D341Med (cell line): ENCODE measurements at regions not wholly inside any gene's neighbourhood (a gene's known extent, or its start where the extent isn't known, plus 50 kb on each side); places are given as distances from the start of the nearest gene placed in this dataset.
A peak's percentile ranks its signal among the peaks of the same experiment; 100 is the strongest.

ENCODE experiments used
- DNase-seq: peaks from one replicate; pipeline ENCODE4 v3.0.0; 2012; ENCODE audit warnings: low spot score

DNA sequence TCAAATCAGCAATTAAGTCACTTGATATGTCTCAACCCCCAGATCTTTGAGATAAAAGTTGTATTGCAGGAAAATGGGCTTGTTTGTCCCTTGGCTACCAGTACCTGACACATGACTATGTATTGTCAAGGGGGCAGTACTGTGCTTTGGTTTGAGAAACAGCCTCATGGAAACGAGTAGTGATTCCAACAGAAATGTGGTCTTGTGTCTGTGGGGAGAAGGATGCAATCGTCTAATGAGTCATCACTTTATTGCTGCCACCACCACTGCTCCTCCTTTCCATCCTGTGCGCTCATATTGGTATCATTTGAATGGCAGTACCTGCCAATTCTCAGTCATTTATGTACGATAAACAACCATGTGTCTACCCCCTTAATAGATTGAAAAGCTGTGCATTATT lies 72.8 kb upstream of the ARHGAP5 start:
- DNase-seq: no peak

DNA sequence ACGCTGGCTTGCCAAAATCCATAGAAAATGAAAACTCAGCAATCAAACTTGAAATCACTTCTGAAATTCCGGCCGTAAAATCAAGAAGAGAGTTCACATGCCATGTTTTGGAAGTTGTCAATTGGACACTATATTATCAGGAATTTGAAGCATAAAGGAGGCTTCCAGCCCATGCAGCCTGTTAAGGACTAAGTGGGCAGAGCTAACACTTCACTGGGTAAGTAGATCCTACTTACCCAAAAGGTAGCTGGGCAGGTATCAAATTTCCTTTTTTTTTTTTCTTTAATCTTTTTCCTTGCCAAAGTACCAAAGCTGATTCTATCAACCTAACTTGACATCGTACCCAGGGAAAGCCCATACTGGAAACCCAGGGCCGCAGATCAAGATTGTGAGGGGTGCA lies 71.5 kb upstream of the ARHGAP5 start:
- no peak for DNase-seq

DNA sequence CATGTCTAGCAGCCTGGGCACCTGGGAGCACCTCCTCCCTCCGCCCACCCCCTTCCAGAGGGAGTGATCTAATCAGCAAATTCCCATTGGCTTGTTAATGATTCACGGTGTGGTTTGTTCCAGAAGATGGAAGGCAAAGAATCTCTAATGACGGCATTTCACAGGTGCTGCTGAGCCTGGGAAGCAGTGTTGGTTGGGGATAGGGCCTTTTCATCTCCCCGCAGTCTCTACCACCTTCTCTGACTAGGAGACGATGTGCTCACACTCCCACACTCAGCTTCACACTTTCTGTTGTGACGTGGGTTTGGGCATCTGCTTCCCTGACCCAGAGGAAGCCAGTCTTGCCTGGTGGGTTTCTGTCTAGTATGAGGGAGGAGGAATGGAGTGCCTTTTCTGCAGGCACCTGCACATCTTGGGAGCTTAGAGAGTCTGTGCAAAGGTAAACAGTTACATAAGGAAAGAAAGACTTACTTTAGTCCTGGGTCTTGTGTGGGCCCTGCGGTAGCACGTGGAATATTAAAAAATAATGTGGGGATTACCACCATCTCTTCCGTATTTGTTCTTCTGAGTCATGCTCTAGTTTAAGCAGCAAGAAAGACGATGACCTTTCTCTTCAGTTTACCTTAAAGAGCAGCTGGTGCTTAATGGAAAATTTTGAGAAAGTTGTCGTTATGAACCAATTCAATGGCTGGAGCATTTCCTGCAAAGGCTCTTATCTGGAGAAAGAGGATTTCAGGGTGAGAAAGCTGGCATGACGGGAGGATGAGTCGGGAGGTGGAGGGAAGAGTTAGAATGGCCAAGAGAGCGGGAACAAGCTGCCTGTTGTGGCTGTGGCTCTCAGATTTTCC lies 70.6 kb upstream of the ARHGAP5 start:
- no peak for DNase-seq

DNA sequence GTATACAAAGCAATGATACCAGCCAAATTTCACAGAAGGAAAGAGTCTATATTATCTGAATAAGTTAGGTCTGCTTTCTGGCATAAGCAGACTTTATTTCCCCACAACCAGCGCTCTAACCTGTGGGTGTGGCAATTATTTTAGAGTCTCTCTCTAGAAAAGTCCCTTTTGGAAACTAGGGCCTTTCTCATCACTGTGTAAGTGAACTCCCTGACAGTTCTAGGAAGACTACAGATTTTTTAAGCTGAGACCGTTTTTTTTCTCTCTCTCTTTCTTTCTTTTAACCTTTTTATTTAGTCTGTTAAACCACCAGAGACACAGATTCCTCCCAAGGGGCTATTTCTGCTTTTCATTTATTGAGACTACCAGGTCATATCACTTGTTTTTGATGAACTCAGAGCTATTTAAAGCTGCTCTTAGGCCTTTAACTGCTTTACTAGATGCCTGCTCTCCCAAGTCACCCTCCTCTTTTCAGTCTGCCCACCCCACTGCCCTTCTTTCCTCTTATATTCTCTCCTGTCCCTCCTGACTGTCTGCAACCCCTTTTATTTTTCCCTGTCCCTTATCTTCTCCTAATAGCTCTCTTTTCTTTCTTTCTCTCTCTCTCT lies 69.2 kb upstream of the ARHGAP5 start:
- no peak for DNase-seq

DNA sequence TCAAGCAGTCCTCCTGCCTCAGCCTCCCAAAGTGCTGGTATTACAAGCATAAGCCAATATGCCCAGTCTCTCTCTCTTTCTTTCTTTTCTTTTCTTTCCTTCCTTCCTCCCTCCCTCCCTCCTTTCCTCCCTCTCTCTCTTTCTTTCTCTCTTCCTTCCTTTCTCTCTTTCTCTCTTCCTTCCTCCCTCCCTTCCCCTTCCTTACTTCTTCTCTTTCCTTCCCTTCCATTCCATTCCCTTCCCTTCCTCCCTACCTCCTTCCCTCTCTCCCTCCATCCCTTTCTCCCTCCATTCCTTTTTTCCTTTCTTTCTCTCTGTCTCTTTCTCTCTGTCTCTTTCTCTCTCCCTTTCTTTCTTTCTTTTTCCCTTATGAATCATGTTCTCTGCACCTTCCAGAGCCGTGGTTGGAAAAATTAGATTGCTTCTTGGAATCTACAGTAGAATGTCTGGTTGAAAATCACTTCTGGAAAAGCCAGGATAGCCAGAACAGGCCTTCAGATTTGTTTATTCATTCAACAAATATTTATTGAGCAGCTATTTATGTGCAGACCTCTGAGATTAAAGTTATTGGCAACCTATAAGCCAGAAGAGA lies 68.4 kb upstream of the ARHGAP5 start:
- no peak for DNase-seq

DNA sequence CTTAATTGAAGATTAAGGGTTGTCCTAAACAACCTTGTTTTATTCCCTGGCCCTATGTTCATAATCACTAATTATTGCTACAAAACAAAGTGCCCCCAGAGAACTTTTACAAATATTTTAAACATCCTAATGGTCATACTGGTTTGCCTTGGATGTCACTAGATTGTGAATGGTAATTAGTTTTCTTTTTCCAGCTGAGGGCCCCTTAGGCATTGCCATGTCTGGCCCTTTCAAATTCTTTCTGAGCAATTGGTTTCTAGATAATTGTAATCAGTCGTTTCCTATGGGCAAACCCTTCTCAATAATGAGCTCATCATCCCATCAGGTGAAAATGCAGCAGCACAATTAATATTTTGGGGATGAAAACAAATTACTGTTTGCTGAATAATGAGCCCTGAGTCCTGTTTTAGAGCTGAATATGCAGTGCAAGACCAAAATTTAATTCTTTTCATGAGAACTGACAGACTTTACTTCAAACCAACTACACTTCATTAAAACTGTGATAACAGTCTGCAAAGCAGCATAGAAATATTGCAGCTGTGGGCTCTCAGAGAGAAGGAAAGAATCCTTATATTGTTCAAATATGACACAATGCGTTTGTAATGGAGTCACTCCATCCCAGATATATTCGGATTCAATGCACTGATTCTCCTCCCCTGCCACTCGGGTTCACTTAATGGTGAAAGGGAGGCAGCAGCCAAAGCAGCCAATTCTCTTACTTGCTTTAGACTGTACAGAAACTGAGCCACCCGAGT lies 67.7 kb upstream of the ARHGAP5 start:
- no peak for DNase-seq

DNA sequence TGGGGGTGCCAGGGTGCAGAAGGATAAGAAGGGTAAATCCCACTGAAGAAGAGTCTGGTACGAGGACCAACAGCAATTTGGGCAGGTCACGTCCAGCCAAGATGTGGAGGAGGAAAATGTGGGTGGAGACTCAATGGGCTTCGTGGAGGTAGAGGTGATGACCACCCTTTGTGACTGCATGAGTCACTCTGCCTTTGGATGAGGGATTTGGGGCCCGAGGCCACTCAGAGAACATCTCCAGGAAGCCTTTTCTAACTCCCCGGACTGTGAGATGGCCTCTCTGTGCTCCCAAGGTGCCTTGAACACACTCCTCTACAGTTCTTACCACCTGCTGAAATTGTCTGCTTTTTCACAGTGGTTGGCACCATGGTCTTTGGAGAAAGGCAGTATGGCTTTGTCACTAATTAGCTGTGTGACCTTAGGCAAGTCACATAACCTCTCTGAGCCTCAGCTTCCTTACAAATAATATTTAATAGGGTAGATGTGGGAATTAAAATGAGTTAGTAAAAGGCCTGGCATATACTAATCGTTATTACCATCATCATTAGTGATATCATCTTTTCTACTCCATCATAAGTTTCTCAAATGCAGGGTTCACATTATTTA lies 67.0 kb upstream of the ARHGAP5 start:
- DNase-seq: no peak

DNA sequence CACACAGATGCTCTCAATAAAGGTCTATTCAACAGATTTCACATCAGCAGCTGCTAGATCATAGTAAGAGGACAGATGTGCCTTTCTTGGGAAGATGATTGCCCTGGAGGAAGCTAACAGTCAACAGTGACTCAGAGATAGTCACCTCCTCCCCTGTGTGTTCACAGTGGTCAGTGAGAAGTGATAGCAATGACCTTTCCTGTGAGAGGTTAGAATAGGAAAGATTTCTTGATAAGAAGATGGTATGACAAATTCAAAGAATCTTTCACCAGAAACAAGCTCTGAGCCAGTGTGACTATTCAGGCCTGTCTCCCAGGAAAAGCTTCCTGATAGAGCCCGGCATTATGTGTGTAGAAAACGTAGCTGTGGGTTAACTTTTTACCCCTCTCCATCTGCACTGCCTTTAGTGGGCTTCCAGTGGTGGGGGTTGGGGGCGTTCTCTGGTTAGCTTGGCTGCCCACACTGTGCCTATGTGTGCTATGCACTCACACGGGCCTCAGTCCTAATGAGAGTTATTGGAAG lies 66.4 kb upstream of the ARHGAP5 start:
- no peak for DNase-seq

DNA sequence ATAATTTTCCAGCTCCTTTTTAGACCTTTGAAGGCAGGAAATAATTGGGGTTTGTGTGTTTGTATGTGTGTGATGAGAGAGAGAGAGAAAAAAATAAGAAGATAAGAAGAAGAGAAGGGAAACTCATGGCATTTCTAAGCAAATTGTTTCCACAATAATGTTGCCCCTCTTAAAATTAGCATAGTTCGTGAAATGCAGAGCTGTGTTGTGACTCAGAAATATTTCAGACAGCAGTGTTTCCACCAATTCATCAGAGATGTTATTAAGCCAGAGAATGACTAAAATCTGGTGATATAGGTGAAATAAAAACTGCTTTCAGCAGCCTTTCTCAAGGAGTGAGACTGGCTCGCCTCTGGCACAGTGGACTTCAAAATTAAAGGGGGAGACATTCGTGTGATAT lies 65.9 kb upstream of the ARHGAP5 start:
- no peak for DNase-seq

DNA sequence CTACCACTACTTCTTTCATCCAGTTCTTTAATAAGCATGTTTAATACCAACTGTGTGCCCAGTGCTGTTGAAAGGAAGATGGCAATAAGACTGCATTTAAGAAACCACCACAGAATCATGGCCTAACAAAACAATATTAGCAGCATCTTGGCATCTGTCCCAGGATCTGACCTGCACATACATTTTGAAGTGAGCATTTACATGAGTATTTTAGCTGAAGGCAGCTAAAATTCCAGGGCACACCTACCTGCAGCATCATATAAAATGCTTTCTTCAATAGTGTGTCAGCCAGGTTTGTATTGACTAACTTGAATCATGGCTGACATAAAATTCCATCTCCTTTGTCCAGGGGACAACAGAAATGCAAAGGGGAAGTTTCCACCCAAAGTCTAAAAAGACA lies 65.0 kb upstream of the ARHGAP5 start:
- DNase-seq: no peak

DNA sequence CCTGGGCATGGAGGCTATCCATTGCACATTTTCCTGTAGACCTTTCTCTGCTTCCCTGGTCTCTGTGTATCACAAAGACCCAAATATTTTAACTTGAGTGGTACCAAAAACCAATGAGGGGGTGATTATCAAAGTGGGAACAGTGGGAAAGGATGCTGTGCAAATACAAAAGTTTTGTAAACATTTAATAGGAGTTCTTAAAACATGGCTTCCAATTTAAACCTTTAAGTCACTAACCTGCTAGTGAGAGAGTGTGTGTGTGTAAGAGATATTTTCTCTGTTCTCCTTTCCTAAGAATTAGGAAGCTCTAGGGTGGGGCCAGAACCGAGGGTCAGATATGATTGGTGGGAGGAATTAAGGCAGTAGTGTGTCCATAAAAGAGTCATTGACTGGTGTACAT lies 64.5 kb upstream of the ARHGAP5 start:
- no peak for DNase-seq

DNA sequence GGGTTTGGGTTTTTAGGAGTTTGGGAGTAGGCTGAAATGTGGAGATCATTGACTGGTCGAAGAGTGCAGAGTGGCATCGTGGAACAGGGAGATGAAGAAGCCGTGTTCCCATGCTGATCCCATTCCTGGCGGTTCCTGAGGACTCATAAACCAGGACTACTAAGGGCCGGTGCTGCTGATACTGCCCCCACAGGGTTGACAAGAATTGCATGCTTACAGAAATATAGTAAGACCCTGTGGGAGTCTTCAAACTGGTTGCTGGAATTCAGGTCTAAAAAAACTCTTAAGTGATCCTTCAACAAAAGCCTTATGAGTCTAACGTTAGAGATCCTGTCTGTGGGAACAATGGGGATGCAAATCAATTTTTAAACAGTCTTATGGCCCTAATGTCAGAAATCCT lies 64.0 kb upstream of the ARHGAP5 start:
- DNase-seq: no peak

DNA sequence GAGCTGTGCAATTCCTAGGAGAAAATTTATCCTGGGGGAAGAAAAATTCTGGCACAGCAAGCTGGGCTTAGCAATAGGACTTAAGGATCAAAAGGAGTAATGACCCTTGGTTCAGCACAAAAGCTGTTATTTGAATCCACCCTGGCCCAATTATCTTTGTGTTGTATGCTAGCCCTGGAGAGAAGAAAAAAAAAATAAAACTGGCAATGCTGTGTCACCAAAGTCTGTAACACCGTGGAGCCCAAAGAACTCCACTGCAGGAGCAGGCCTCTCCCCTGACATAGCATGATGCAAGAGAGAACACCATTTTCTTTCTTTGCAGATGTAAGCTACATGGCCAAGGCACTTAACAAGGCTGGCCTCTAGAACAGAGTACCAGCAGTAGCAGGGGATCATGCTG lies 63.0 kb upstream of the ARHGAP5 start:
- no peak for DNase-seq

DNA sequence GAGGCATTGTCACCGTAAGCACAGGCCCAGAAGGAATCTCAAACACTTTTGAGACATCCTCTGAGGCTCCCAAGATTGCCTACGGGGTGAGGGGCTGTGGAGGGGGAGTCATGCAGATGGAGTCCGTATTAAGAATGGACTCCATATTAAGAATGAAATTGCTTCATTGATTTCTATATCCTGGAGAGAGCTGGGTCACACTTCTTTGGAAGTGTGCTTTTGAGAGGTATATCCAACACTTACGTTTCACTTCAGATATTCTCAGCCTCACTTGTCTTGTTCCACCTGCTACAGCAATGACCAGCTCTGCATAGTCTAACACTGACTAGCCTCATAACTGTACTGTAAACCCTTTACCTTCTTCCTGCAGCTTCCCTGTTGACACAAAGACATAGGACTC lies 62.6 kb upstream of the ARHGAP5 start:
- no peak for DNase-seq

DNA sequence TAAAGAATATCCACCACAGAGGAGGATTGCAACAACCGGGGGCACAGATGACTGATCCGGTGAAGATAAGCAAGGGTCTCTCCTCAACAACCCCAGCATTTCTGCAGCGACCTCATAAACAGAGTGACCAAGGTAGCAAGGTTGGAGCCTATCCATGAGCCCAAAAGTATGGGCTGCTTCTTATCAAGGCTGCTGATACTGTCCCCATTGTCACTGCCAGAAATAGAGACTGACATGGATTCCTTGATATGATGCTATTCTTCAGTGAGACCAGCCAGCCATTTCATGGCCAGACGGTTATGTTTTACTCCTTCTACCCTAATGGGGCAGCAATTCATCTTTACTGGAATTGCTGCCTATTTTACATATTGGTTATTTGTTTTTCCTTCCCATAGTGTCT lies 61.9 kb upstream of the ARHGAP5 start:
- no peak for DNase-seq

DNA sequence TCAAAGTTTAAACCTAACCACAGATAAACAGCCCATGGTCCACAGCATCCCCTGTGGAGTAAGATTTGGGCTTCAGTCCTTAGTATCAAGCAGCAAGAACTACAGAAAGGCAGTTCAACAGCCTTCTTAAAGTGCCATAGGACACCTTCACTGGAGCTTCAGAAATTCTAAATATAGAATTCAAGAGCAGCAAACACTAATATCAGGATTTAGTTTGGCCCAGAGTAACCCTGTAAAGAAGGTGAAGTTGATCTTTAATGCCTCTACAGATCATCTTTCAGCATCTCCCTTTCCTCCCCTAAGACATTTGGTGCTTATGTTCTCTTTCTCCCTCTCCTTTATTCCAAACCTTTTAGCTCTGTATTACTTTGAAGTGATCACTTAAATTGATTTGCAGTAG lies 59.5 kb upstream of the ARHGAP5 start:
- no peak for DNase-seq

DNA sequence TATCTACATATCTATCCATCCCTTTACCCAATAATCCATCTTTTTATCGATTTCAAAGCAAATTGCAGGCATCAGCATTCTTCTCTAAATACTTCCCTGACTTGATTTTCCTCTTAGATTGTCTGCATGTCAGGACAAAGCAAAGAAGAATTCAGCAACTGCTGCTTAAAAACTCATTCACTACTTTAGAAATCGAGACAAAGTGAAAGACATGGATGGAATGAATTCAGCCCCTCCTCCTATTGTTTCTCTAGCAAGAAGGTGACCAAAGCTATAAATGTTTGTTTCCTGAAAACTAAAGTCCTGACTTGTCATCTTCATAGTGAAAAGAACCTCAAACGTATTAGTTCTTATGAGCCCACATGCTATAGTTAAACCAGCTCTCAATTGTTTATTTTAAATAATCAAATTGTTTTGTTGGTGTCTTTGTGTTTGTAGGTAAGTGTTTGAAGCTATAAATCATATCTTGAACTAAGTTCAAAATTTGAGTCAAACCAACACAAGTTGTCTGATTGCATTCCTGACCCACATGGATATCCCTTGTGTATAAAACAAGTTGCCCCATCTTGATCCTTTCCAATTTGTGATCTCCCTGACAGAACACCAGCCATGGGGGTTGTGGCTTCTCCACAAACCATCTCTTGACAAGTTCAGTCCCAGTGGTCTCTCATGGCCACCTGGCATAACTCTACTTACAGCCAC lies 58.6 kb upstream of the ARHGAP5 start:
- no peak for DNase-seq

DNA sequence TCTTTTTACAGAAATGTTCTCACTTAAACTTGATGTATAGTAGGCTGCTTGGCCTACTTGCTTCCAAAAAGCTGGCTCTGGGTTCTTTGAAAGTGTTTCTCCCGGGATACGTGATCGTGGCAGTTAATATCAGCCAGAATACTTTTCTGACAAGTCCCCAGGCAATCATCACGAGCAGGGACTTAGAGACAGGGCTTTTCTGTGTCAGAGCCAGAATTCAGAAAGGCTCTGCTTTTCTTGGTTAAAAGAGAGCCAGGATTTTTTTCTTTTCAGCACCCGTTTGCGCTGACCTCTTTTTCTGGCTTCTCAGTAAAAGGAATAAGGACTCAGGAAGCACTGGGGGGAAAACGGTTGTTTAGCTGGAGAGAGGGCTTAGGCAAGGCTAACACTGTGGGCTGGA lies 57.8 kb upstream of the ARHGAP5 start:
- no peak for DNase-seq

DNA sequence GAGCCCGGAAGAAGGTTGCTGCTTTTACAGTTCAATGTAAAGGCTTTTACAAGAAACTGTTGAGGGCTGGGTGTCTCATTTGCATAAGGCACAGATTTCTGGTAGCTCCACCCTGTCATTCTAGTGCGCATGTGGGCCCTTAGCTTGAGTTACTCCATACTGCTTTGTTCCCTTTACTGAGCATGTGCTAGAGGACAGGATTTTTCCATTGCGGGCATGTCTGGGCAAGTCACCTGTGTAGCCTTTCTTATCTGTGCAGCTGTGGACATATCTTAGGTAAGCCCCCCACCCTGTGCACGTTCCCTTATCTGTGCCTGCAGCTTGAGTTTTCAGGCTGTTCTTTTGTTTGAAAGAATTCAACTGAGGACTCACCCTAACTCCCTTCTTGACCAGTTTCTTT lies 56.2 kb upstream of the ARHGAP5 start:
- no peak for DNase-seq

DNA sequence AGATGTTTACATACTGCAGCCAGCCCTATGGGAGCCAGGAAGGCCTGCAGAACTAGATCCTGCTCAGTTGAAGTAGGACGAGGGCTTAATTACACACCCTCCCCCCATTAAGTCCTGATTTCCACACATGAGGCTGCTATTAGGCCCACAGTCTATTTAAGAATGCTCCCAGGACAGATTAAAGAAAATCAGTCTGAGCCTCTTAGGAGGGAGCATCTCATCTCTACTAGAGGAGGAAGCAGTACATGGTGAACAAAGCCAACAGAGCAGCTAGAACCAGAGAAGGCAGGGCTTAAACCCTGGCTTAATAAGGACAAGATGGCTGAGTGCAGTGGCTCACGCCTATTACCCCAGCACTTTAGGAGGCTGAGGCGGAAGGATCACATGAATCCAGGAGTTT lies 55.8 kb upstream of the ARHGAP5 start:
- peak; percentile 56 for DNase-seq

DNA sequence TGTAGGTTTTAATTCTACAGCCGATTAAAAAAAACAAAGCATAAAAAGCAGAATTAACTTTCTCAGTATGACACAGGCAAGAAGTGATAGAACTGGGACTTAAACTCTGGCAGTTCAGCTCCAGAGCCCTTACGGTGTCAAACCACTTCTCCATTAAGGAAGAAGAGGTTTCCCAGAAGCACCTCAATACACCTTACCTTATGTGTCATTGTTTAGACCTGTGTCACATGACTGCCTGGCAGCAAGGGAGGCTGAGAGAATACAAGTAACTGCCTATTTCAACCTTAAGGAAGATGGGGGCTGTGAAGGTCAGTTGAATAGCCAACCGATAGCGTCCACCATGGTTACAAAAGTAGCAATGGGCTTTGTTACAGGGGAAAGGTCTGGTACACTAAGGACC lies 54.6 kb upstream of the ARHGAP5 start:
- DNase-seq: no peak
